ENCODE measurements at regions not wholly inside any gene's neighbourhood (a gene's known extent, or its start where the extent isn't known, plus 50 kb on each side); places are given as distances from the start of the nearest gene placed in this dataset.

GRCh38 chr9:101893661-101894646 lies 155.5 kb upstream of the GRIN3A start:
- intact Hi-C loops (cut with micrococcal nuclease; ENCODE audit: unreplicated experiment) = no loop called here
- Histone ChIP-seq H3K4me2 (no peak overlapping the region), H4K20me1 (ENCODE audit: insufficient read depth) (no peaks in the 10 kb centered on the region), H3K9me3 (ENCODE audit: insufficient read depth, low read depth) (no peaks in the 10 kb centered on the region), H3K4me1 (replicated peaks; ENCODE audit: insufficient read depth) (no peaks in the 10 kb centered on the region), H3K79me2 (ENCODE audit: low read depth) (no peaks in the 10 kb centered on the region), H3K36me3 (ENCODE audit: low read depth) (no peaks in the 10 kb centered on the region), H3K27ac (no peak overlapping the region), H3K27me3 (ENCODE audit: insufficient read depth, low read depth) (0 out of 2 replicates have a peak, but pooled peaks cover 3% of the 10 kb centered on the region), H3K4me3 (no peak overlapping the region), H3F3A (ENCODE audit: insufficient read depth, low read depth) (no peaks in the 10 kb centered on the region), H2AFZ (no peak overlapping the region; the same call in 1 of the 2 replicates), H3K9me2 (ENCODE audit: insufficient read depth) (no peaks in the 10 kb centered on the region)
- TF ChIP-seq CTCF (conservative IDR thresholded peaks at IDR 0.05) (no peak), EZH2 (IDR thresholded peaks at IDR 0.05; ENCODE audit: low read depth) (no peak)
- ChIA-PET CTCF (no interaction called here), POLR2A (ENCODE audit: unreplicated experiment) (no interaction called here)
- DNase-seq = no peak
- no TSS peak for BruUV-seq (replicated peaks)

- H3K36me3 ChIP-seq (ENCODE audit: low read depth) = no peaks in the 10 kb centered on the region
- H3K9me2 ChIP-seq (ENCODE audit: insufficient read depth) = no peaks in the 10 kb centered on the region
- ChIA-PET CTCF (no interaction called here), POLR2A (ENCODE audit: unreplicated experiment) (no interaction called here)
- no peak overlapping the region for H2AFZ ChIP-seq
- TF ChIP-seq EZH2 (IDR thresholded peaks at IDR 0.05; ENCODE audit: low read depth) = no peak
- no peak for TF ChIP-seq CTCF (conservative IDR thresholded peaks at IDR 0.05)
- no peak overlapping the region for H3K4me2 ChIP-seq
- no peaks in the 10 kb centered on the region for H3F3A ChIP-seq (ENCODE audit: insufficient read depth, low read depth)
- no peaks in the 10 kb centered on the region; the same call in 1 of the 2 replicates for H4K20me1 ChIP-seq (ENCODE audit: insufficient read depth)
- BruUV-seq (replicated peaks) = no TSS peak
- H3K79me2 ChIP-seq (ENCODE audit: low read depth) = no peaks in the 10 kb centered on the region
- H3K27me3 ChIP-seq (ENCODE audit: insufficient read depth, low read depth) = no peaks in the 10 kb centered on the region
- no peak for DNase-seq
- no peak overlapping the region for H3K27ac ChIP-seq
- intact Hi-C loops (cut with micrococcal nuclease; ENCODE audit: unreplicated experiment) = no loop called here
- H3K4me3 ChIP-seq = no peak overlapping the region
- H3K4me1 ChIP-seq (replicated peaks; ENCODE audit: insufficient read depth) = no peaks in the 10 kb centered on the region
- H3K9me3 ChIP-seq (ENCODE audit: insufficient read depth, low read depth) = no peaks in the 10 kb centered on the region
These were observed 143.1 kb upstream of the GRIN3A start for GRCh38 chr9:101881508-101881907.

- H2AFZ ChIP-seq = no peak overlapping the region
- CTCF ChIA-PET = no interaction called here
- intact Hi-C loops (cut with micrococcal nuclease; ENCODE audit: unreplicated experiment) = no loop called here
These were observed 142.4 kb upstream of the GRIN3A start for GRCh38 chr9:101880846-101881245.

More at GRCh38 chr9:101880846-101881245, 142.4 kb upstream of the GRIN3A start:
- Histone ChIP-seq H3K9me2 (ENCODE audit: insufficient read depth) (no peaks in the 10 kb centered on the region), H3K9me3 (ENCODE audit: insufficient read depth, low read depth) (no peaks in the 10 kb centered on the region), H3K4me3 (no peak overlapping the region), H3K4me2 (no peak overlapping the region), H3K36me3 (ENCODE audit: low read depth) (no peaks in the 10 kb centered on the region), H3K27me3 (ENCODE audit: insufficient read depth, low read depth) (no peaks in the 10 kb centered on the region), H4K20me1 (ENCODE audit: insufficient read depth) (no peaks in the 10 kb centered on the region; the same call in 1 of the 2 replicates), H3F3A (ENCODE audit: insufficient read depth, low read depth) (no peaks in the 10 kb centered on the region), H3K27ac (no peak overlapping the region), H3K79me2 (ENCODE audit: low read depth) (no peaks in the 10 kb centered on the region), H3K4me1 (replicated peaks; ENCODE audit: insufficient read depth) (no peaks in the 10 kb centered on the region)
- TF ChIP-seq CTCF (conservative IDR thresholded peaks at IDR 0.05) = no peak
- TF ChIP-seq EZH2 (IDR thresholded peaks at IDR 0.05; ENCODE audit: low read depth) = no peak
- BruUV-seq (replicated peaks) = no TSS peak
- no peak for DNase-seq
- POLR2A ChIA-PET (ENCODE audit: unreplicated experiment) = no interaction called here
